ENCODE measurements at regions not wholly inside any gene's neighbourhood (a gene's known extent, or its start where the extent isn't known, plus 50 kb on each side); places are given as distances from the start of the nearest gene placed in this dataset.
A peak's percentile ranks its signal among the peaks of the same experiment; 100 is the strongest.

- no peak overlapping the region for H3K4me3 ChIP-seq (ENCODE audit: insufficient read depth in 1 of 2, low read depth in 1 of 2, low read length in 2 of 2)
- no peaks in the 10 kb centered on the region for H3K27me3 ChIP-seq (ENCODE audit: control insufficient read depth in 1 of 2, insufficient read depth in 1 of 2, low read length in 2 of 2)
- no peak overlapping the region for H2AK5ac ChIP-seq (ENCODE audit: low read length, severe bottlenecking)
- no peak overlapping the region for H3K4me2 ChIP-seq (ENCODE audit: low read length, poor library complexity, severe bottlenecking)
- H3K36me3 ChIP-seq (ENCODE audit: control insufficient read depth in 1 of 2, insufficient read depth in 2 of 2, low read depth in 1 of 2, low read length in 2 of 2): no peaks in the 10 kb centered on the region
- H3K9ac ChIP-seq (ENCODE audit: low read length): peak overlapping the region; percentile 69
- no peak overlapping the region for H3K14ac ChIP-seq (ENCODE audit: low read length in 2 of 2)
- no peak overlapping the region for H3K18ac ChIP-seq (ENCODE audit: low read depth in 1 of 2, low read length in 2 of 2)
- no peak overlapping the region for H2BK120ac ChIP-seq (ENCODE audit: low read depth, low read length)
- peaks cover 21% of the 10 kb centered on the region for H3K9me3 ChIP-seq (ENCODE audit: control insufficient read depth, low read length)
- H2BK15ac ChIP-seq (ENCODE audit: low read depth, poor library complexity, severe bottlenecking): no peak overlapping the region
- no CpG with 5 or more reads among the region's 1 CpG for WGBS
- H4K91ac ChIP-seq (ENCODE audit: low read length): no peak overlapping the region
- no peaks in the 10 kb centered on the region for H3K79me1 ChIP-seq (replicated peaks; ENCODE audit: low read length, poor library complexity, severe bottlenecking)
- H2BK5ac ChIP-seq (ENCODE audit: low read depth, low read length, poor library complexity, severe bottlenecking): no peak overlapping the region
- H2BK12ac ChIP-seq (ENCODE audit: low read length in 2 of 2): no peak overlapping the region
- no peak overlapping the region for H3K23ac ChIP-seq (ENCODE audit: low read length in 2 of 2)
- H3K4ac ChIP-seq (ENCODE audit: low read depth in 1 of 2, low read length in 2 of 2): no peak overlapping the region
- H4K8ac ChIP-seq (ENCODE audit: low read length): no peak overlapping the region
- no peak overlapping the region for H3K27ac ChIP-seq (ENCODE audit: low read length, poor library complexity, severe bottlenecking)
- no peaks in the 10 kb centered on the region for H3K4me1 ChIP-seq (ENCODE audit: control insufficient read depth, insufficient read depth, low read depth, low read length)
- no peak overlapping the region for H2AFZ ChIP-seq (ENCODE audit: low read depth, low read length)
- no peak for DNase-seq
Observed at GRCh38 chr2:123532126-123532525, 493.0 kb upstream of the CNTNAP5 start.

GRCh38 chr2:123532994-123533393 is 492.1 kb upstream of the CNTNAP5 start:
- H3K79me1 ChIP-seq (replicated peaks; ENCODE audit: low read length, poor library complexity, severe bottlenecking): no peaks in the 10 kb centered on the region
- no peak overlapping the region for H2AK5ac ChIP-seq (ENCODE audit: low read length, severe bottlenecking)
- H3K27ac ChIP-seq (ENCODE audit: low read length, poor library complexity, severe bottlenecking): no peak overlapping the region
- peaks cover 20% of the 10 kb centered on the region for H3K9me3 ChIP-seq (ENCODE audit: control insufficient read depth, low read length)
- H3K9ac ChIP-seq (ENCODE audit: low read length): peak overlapping the region; percentile 69
- H3K23ac ChIP-seq (ENCODE audit: low read length in 2 of 2): no peak overlapping the region
- H2AFZ ChIP-seq (ENCODE audit: low read depth, low read length): no peak overlapping the region
- H4K91ac ChIP-seq (ENCODE audit: low read length): no peak overlapping the region
- no peak overlapping the region for H4K8ac ChIP-seq (ENCODE audit: low read length)
- H3K14ac ChIP-seq (ENCODE audit: low read length in 2 of 2): no peak overlapping the region
- peak; percentile 66 for DNase-seq
- H3K4me2 ChIP-seq (ENCODE audit: low read length, poor library complexity, severe bottlenecking): no peak overlapping the region
- H3K18ac ChIP-seq (ENCODE audit: low read depth in 1 of 2, low read length in 2 of 2): no peak overlapping the region
- H2BK12ac ChIP-seq (ENCODE audit: low read length in 2 of 2): no peak overlapping the region
- H3K4ac ChIP-seq (ENCODE audit: low read depth in 1 of 2, low read length in 2 of 2): no peak overlapping the region
- no peak overlapping the region for H3K4me3 ChIP-seq (ENCODE audit: insufficient read depth in 1 of 2, low read depth in 1 of 2, low read length in 2 of 2)
- H2BK5ac ChIP-seq (ENCODE audit: low read depth, low read length, poor library complexity, severe bottlenecking): no peak overlapping the region
- H2BK120ac ChIP-seq (ENCODE audit: low read depth, low read length): no peak overlapping the region
- 71% methylated on average over 1 of the region's 2 CpGs for WGBS
- H3K27me3 ChIP-seq (ENCODE audit: control insufficient read depth in 1 of 2, insufficient read depth in 1 of 2, low read length in 2 of 2): no peaks in the 10 kb centered on the region
- no peaks in the 10 kb centered on the region for H3K36me3 ChIP-seq (ENCODE audit: control insufficient read depth in 1 of 2, insufficient read depth in 2 of 2, low read depth in 1 of 2, low read length in 2 of 2)
- no peak overlapping the region for H2BK15ac ChIP-seq (ENCODE audit: low read depth, poor library complexity, severe bottlenecking)
- H3K4me1 ChIP-seq (ENCODE audit: control insufficient read depth, insufficient read depth, low read depth, low read length): no peaks in the 10 kb centered on the region

GRCh38 chr2:123540291-123540690 is 484.8 kb upstream of the CNTNAP5 start:
- no peaks in the 10 kb centered on the region for H3K79me1 ChIP-seq (replicated peaks; ENCODE audit: low read length, poor library complexity, severe bottlenecking)
- H4K8ac ChIP-seq (ENCODE audit: low read length): no peak overlapping the region
- no peak overlapping the region for H3K4me2 ChIP-seq (ENCODE audit: low read length, poor library complexity, severe bottlenecking)
- H2BK120ac ChIP-seq (ENCODE audit: low read depth, low read length): no peak overlapping the region
- no peak overlapping the region for H2BK5ac ChIP-seq (ENCODE audit: low read depth, low read length, poor library complexity, severe bottlenecking)
- no peak overlapping the region for H2AFZ ChIP-seq (ENCODE audit: low read depth, low read length)
- no peak overlapping the region for H4K91ac ChIP-seq (ENCODE audit: low read length)
- H3K4ac ChIP-seq (ENCODE audit: low read depth in 1 of 2, low read length in 2 of 2): no peak overlapping the region
- H2BK12ac ChIP-seq (ENCODE audit: low read length in 2 of 2): no peak overlapping the region
- H2AK5ac ChIP-seq (ENCODE audit: low read length, severe bottlenecking): no peak overlapping the region
- no peaks in the 10 kb centered on the region for H3K4me1 ChIP-seq (ENCODE audit: control insufficient read depth, insufficient read depth, low read depth, low read length)
- no peak overlapping the region for H2BK15ac ChIP-seq (ENCODE audit: low read depth, poor library complexity, severe bottlenecking)
- 82% methylated on average over 3 of the region's 5 CpGs for WGBS
- no peak overlapping the region for H3K14ac ChIP-seq (ENCODE audit: low read length in 2 of 2)
- H3K23ac ChIP-seq (ENCODE audit: low read length in 2 of 2): no peak overlapping the region
- H3K4me3 ChIP-seq (ENCODE audit: insufficient read depth in 1 of 2, low read depth in 1 of 2, low read length in 2 of 2): no peak overlapping the region
- no peak overlapping the region for H3K27ac ChIP-seq (ENCODE audit: low read length, poor library complexity, severe bottlenecking)
- no peaks in the 10 kb centered on the region for H3K27me3 ChIP-seq (ENCODE audit: control insufficient read depth in 1 of 2, insufficient read depth in 1 of 2, low read length in 2 of 2)
- DNase-seq: no peak
- H3K36me3 ChIP-seq (ENCODE audit: control insufficient read depth in 1 of 2, insufficient read depth in 2 of 2, low read depth in 1 of 2, low read length in 2 of 2): no peaks in the 10 kb centered on the region
- no peak overlapping the region for H3K18ac ChIP-seq (ENCODE audit: low read depth in 1 of 2, low read length in 2 of 2)
- no peak overlapping the region for H3K9ac ChIP-seq (ENCODE audit: low read length)
- peaks cover 8% of the 10 kb centered on the region for H3K9me3 ChIP-seq (ENCODE audit: control insufficient read depth, low read length)

GRCh38 chr2:123546353-123546752 is 478.7 kb upstream of the CNTNAP5 start:
- no peak overlapping the region for H4K8ac ChIP-seq (ENCODE audit: low read length)
- H4K91ac ChIP-seq (ENCODE audit: low read length): no peak overlapping the region
- H3K4me1 ChIP-seq (ENCODE audit: control insufficient read depth, insufficient read depth, low read depth, low read length): no peaks in the 10 kb centered on the region
- H2BK15ac ChIP-seq (ENCODE audit: low read depth, poor library complexity, severe bottlenecking): no peak overlapping the region
- H3K4me2 ChIP-seq (ENCODE audit: low read length, poor library complexity, severe bottlenecking): no peak overlapping the region
- H3K18ac ChIP-seq (ENCODE audit: low read depth in 1 of 2, low read length in 2 of 2): no peak overlapping the region
- no peaks in the 10 kb centered on the region for H3K9me3 ChIP-seq (ENCODE audit: control insufficient read depth, low read length)
- no peak for DNase-seq
- H2AK5ac ChIP-seq (ENCODE audit: low read length, severe bottlenecking): no peak overlapping the region
- H3K4ac ChIP-seq (ENCODE audit: low read depth in 1 of 2, low read length in 2 of 2): no peak overlapping the region
- H3K4me3 ChIP-seq (ENCODE audit: insufficient read depth in 1 of 2, low read depth in 1 of 2, low read length in 2 of 2): no peak overlapping the region
- no peak overlapping the region for H3K14ac ChIP-seq (ENCODE audit: low read length in 2 of 2)
- H3K27me3 ChIP-seq (ENCODE audit: control insufficient read depth in 1 of 2, insufficient read depth in 1 of 2, low read length in 2 of 2): no peaks in the 10 kb centered on the region
- no peak overlapping the region for H3K9ac ChIP-seq (ENCODE audit: low read length)
- no peak overlapping the region for H2BK120ac ChIP-seq (ENCODE audit: low read depth, low read length)
- no peak overlapping the region for H2BK12ac ChIP-seq (ENCODE audit: low read length in 2 of 2)
- H2BK5ac ChIP-seq (ENCODE audit: low read depth, low read length, poor library complexity, severe bottlenecking): no peak overlapping the region
- no peak overlapping the region for H3K27ac ChIP-seq (ENCODE audit: low read length, poor library complexity, severe bottlenecking)
- H2AFZ ChIP-seq (ENCODE audit: low read depth, low read length): no peak overlapping the region
- no peak overlapping the region for H3K23ac ChIP-seq (ENCODE audit: low read length in 2 of 2)
- H3K36me3 ChIP-seq (ENCODE audit: control insufficient read depth in 1 of 2, insufficient read depth in 2 of 2, low read depth in 1 of 2, low read length in 2 of 2): no peaks in the 10 kb centered on the region
- no peaks in the 10 kb centered on the region for H3K79me1 ChIP-seq (replicated peaks; ENCODE audit: low read length, poor library complexity, severe bottlenecking)
